CD4-positive, alpha-beta T cell treated with Interleukin-6 at 100 ng/mL for 8 hours (primary cell): ENCODE measurements at regions not wholly inside any gene's neighbourhood (a gene's known extent, or its start where the extent isn't known, plus 50 kb on each side); places are given as distances from the start of the nearest gene placed in this dataset.
"Not testable (repeated sequence)": the region's sequence is repeated elsewhere in the genome, so short reads cannot be mapped to it uniquely, and the experiment has no call there.

Experiments
- DNase-seq: peaks from one replicate; pipeline ENCODE4 v3.0.0-alpha.2; 2020; ENCODE audit warnings: mixed read lengths, low spot score

DNA sequence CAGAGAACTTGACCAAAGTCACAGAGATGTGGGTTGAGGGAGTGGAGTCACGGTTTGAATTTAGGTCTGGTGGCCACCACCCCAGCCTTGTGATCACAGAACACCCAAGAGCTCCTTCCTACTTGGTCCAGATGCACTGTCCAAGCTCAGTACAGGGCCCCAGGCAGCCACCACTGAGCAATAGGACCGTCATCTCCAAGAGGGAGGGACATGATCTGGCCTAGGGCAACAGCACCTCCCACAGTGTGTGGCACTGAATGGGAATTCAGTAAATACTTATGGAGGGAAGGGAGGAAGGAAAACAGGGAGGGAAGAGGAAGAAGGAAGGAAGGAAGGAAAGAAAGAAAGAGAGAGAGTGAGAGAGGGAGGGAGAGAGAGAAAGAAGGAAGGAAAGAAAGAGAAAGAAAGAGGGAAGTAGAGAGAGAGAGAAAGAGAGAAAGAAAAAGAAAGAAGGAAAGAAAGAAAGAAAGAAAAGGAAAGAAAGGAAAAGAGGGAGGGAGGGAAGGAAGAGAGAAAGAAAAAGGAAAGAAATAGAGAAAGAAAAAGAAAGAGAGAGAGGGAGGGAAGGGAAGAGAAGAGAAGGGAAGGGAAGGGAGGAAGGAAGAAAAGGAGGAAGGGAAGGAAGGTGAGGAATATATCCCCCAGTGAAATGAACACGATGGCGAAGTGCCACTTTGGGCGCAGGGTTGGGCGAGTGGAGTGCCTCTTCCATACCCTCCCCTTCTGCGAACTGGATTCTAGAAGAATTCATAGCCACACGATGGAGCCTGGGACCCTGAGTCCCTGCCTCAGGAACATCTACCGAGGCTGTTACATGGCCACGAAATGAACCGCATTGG lies 243.7 kb downstream of the TFAP2C start:
- DNase-seq = no peak

- DNase-seq = no peak
Measured at GRCh38 chr20:56873836-56874235, 244.7 kb downstream of the TFAP2C start.

GRCh38 chr20:56875052-56875659 lies 246.1 kb downstream of the TFAP2C start:
- DNase-seq = no peak

DNA sequence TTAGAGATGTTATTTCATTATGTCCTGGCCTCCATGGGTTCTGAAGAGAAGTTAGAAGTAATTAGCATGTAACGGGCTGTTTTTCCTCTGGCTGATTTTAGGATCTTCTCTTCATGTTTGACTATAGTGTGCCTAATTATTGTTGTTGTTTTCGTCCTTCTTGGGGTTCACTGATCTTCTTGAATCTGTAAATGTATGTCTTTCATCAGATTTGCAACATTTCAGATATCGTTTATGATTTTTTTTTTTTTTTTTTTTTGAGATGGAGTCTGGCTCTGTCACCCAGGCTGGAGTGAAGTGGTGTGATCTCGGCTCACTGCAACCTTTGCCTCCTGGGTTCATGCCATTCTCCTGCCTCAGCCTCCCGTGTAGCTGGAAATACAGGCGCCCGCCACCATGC lies 246.7 kb downstream of the TFAP2C start:
- no peak for DNase-seq

GRCh38 chr20:56885521-56885920 lies 256.4 kb downstream of the TFAP2C start:
- no peak for DNase-seq

GRCh38 chr20:56890011-56890410 lies 260.9 kb downstream of the TFAP2C start:
- DNase-seq = no peak

GRCh38 chr20:56893226-56893917 lies 264.3 kb downstream of the TFAP2C start:
- DNase-seq = no peak

DNA sequence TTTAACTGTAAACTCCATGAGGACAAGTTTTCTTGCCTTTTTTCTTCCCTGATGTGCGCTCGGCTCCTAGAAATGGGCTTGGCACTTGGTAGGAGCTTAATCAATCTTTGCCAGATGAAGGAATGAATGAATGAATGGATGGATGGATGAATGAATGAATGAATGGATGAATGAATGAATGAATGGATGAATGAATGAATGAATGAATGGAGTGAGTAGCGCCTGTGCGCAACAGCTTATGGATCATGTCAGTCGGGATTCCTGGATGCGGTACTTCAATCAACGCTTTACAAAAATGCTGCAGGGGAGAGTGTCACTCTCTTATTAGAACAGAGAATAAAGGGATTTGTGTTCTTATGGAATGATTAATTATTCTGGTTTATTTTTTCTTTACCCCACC lies 267.3 kb downstream of the TFAP2C start:
- no peak for DNase-seq

DNA sequence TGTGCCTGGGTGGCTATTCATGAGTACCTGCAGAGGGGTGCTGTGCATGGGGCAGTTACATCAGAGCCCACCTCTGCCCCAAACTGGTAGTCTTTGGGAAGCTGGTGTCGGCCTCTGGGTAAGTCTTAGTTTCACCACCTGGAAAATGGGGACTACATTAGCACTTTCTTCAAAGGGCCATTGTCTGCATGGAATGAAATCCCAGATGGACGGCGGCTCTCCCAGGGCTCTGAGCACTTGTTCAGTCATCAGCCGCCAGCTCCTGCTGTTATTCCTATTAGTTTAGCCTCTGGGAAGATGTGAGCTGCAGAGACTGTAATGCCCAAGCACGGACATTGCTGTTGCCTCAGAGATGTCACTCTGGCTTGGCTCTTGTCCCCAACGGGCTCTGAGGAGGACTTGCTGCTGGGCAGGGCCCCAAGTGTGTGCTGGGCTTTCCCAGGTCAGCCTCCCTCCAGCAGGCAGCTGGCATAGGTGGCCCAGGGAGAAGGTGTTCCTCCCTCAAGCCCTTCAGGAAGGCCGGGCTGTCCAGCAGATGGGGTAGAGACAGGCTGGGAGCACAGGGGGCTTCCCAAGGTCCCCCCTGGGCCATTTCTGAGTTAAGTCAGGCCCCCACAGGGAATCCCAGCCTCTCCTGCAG lies 268.3 kb downstream of the TFAP2C start:
- no peak for DNase-seq

GRCh38 chr20:56897958-56898349 lies 268.8 kb downstream of the TFAP2C start:
- DNase-seq = no peak

DNA sequence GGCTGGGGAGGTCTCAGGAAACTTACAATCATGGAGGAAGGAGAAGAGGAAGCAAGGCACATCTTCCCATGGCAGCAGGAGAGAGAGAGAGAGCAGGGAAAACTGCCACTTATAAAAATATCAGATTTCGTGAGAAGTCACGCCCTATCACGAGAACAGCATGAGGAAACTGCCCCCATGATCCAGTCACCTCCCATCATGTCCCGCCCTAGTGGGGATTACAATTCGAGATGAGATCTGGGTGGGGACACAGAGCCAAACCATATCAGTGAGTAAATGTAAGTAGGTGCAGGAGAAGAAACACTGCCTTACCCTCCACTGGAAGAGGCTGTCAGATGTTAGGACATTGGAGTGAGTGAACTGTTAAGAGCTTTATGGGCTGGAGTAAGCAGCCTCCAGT lies 270.4 kb downstream of the TFAP2C start:
- DNase-seq = no peak

DNA sequence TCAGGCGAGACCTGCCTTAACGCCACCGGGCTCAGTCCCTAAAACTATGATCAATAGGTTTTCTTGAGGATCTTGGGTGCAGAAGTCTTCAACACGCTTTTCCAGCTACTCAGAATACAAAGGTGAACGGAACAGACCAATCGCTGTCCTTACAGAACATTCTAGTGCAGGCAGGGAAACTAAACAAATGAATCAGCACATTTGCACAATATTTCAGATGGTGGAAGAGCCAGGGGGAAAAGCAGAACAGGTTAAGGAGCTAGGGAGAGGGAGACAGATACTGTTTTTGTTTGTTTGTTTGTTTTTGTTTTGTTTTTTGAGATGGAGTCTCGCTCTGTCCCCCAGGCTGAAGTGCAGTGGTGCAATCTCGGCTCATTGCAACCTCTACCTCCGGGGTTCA lies 271.1 kb downstream of the TFAP2C start:
- DNase-seq = no peak

GRCh38 chr20:56903421-56903820 lies 274.3 kb downstream of the TFAP2C start:
- DNase-seq = no peak

DNA sequence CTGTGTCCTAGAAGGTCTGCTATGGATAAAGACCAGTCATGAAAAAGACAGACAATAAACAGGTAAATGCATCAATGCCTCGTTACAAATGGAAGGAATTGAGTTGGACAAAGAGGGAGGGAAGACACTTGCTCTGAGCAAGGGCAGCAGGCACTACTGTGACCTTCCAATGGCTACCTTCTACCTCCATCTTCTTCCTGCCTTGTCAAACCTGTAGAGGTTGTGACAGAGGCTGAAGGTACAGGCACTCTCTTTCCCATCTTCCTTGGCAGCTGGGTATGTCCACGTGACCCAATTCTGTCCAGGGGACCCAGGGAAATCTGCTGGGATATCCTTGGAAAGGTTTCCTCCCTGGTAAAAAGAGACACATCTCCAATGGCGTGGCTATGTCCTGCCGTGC lies 274.8 kb downstream of the TFAP2C start:
- DNase-seq = no peak

GRCh38 chr20:56909918-56910714 lies 281.0 kb downstream of the TFAP2C start:
- DNase-seq = no peak

DNA sequence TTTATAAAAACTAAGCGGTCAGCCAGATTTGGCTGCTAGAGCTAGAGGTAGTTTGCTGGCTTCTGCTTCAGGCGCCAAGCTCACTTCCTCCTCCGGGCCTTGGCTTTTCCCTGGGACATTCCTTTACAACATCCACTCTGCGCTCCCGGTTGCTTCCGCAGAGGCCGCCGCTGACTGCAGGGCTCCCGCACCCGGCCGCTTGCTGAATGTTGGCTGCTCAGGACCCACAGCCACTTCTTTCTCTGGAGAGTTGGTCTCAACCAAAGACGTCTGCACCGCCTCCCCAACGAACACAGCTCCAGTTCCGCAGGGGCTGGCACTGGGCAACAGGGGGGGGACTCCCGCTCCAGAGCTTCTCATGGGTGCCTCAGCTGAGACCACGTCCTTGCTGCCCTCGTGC lies 282.8 kb downstream of the TFAP2C start:
- DNase-seq = no peak

DNA sequence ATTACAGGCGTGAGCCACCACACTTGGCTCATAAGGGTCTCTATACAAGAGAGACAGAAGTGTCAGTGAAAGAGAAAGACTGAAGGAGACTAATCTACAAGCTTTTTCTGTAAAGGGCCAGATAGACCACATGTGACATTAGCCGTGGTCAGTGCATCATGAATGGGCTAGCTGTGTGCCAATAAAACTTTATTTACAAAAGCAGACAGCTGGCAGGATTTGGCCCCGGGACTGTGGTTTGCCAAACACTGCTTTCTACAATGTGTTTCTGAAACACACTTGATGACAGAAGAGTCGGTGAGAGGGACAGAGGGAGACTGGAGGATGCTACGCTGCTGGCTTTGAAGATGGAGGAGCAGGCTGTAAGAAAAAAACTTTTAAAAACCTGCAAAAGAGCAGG lies 285.4 kb downstream of the TFAP2C start:
- DNase-seq = no peak

DNA sequence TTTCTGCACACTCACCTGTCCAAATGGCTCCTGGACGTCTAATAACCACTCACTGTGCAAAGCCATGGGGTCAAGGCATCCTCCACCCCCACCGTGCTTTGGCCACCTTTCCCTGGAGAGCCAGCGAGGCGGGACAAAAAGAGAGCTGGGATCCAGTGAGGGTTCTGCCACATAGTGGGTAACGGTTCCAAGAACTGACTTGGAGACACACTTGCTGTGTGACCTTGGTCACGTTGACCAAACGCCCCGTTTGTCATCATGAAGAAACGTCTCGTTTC lies 287.2 kb downstream of the TFAP2C start:
- no peak for DNase-seq

DNA sequence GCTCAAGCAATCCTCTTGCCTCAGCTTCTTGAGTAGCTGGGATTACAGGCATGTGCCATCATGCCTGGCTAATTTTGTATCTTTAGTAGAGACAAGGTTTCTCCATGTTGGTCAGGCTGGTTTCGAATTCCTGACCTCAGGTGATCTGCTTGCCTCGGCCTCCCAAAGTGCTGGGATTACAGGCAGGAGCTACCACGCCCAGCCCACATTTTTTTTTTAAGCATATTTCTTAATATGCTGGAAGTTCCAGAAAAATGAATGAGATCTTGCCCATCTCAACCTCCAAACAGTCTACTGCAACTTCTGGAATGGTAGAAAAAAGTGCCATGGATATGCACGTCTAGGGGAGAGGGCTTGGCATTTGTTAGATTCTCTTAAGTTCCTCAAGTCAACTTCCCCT lies 290.9 kb downstream of the TFAP2C start:
- DNase-seq = not testable (repeated sequence)

DNA sequence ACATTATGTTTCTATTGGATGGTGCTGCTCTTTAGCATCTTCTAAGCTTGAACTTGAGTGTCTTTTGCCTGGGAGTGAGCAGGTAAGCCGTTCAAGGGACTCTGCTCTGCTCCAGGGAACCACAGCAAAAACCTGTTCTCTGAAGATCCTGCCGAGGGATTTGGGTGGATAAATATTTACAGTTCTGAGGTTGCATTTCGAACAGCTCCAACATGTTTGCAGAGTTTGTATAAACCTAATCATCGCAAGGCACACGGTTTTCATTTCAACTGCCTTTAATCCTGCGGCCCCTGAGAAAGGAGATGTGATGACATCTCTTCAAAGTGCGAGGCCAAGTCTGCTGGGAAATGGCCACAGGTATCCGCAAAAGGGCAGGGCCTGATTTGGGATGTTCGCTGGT lies 293.4 kb downstream of the TFAP2C start:
- no peak for DNase-seq

DNA sequence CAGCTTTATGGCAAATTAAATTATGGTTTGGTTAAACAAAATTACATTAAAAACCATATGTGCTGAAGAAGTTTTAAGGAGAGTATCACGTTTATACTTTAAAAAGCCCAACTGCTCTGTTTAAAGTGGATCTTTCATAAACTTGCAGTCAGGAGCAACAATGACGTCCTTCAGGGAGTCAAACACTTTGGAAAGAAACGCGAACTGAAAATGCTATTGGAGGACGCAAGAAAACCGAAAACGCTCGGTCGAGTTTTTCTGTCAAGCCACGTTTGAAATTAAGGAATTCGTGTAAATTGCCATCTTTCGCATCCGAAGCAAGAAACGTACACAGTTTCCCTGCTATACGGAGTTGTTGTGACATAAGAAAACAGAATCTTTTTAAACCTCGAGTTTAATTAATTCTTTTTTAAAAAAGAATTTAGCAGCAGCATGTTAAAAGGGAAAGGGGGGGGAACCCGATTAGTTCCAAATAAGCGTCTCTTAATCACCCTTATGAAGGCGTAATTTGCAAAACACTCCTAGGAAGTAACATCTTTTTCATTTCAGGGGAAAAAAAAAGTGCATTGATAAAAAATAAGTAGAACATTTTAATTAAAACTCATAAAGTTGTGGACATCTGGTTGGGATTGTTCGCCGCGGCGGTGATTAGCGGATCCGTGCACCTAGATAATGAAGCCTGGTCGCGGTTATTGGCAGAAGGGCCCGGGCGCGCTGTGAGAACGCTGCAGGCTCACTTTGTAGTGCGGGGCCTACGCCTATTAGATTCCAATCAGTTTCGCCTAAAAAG lies 295.4 kb downstream of the TFAP2C start:
- no peak for DNase-seq
